ENCODE measurements at regions not wholly inside any gene's neighbourhood (a gene's known extent, or its start where the extent isn't known, plus 50 kb on each side); places are given as distances from the start of the nearest gene placed in this dataset.

DNA sequence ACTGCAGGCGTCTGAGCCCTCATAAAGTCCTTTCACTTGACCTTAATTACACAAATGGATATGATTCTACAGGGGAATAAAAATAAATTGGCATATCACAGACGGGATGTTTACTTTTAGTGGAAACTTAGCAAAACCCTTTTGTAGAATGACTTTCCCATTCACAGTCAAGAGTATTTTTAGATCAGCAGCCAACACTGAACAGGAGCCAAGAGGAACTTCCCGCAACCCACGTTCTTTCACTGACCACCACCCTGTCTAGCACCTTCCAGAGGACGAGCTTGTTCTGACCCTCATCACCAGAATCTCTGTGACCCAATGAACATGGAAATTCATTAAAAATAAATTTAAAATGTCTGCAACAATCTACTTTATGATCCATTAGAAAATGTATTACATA is 119.0 kb upstream of the SNTG2 start (continued):
- TF ChIP-seq NPAS2 (CRISPR knock-in tag; IDR thresholded peaks at IDR 0.05; ENCODE audit: borderline replicate concordance) (no peak), ARNTL (CRISPR knock-in tag; IDR thresholded peaks at IDR 0.05) (no peak), FOSL1 (CRISPR knock-in tag; IDR thresholded peaks at IDR 0.05; ENCODE audit: borderline replicate concordance) (no peak)

DNA sequence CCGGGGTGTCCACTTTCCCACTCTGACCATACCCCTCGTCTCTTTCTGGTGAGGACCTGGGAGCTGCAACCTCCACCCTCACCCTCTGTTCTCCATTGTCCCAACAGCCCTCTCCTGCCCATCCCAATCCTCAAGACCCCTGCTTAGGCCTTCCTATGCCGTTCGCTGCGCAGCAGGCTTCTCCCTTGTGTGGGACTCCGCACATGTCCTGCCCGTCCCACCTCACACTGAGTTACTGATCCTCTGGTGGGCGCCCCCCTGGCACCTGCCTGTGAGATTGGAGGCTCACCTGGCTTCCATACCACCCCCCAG is 119.5 kb upstream of the SNTG2 start:
- DNase-seq (ENCODE audit: low spot score) (no peak), FAIRE-seq (no peak), ATAC-seq (no peak)
- in situ Hi-C loops (cut with HindIII; ENCODE audit: extremely low pct_ligation_motif_present, low pct_unique_long_range_greater_than_20kb) (no loop called here), intact Hi-C loops (cut with micrococcal nuclease; ENCODE audit: unreplicated experiment) (no loop called here)
- no peak overlapping the region for H2AFZ ChIP-seq (ENCODE audit: low read length)
- H3K79me2 ChIP-seq (ENCODE audit: insufficient read depth, low read length): no peaks in the 10 kb centered on the region
- H3K4me1 ChIP-seq (ENCODE audit: insufficient read depth, low read length): no peaks in the 10 kb centered on the region
- no peaks in the 10 kb centered on the region for H3K9me3 ChIP-seq (ENCODE audit: low read length)
- H3K36me3 ChIP-seq (replicated peaks in 1 of 2; ENCODE audit: control insufficient read depth in 1 of 2, insufficient read depth in 2 of 2, low read length in 2 of 2): no peaks in the 10 kb centered on the region
- WGBS (ENCODE audit: low lambda C conversion rate): 41% methylated on average over 8 of the region's 8 CpGs
- no peak overlapping the region for H3K4me3 ChIP-seq (replicated peaks in 1 of 3; ENCODE audit: insufficient read depth in 1 of 3, low read depth in 2 of 3, low read length in 3 of 3)
- no peak overlapping the region for H3K27ac ChIP-seq (ENCODE audit: extremely low read length, insufficient read depth, low read length)
- no peak overlapping the region for H3K4me2 ChIP-seq (ENCODE audit: low read depth, low read length)
- H4K20me1 ChIP-seq (ENCODE audit: insufficient read depth, low read length): no peaks in the 10 kb centered on the region
- no TSS peak for BruUV-seq (replicated peaks)
- ChIA-PET CTCF (ENCODE audit: low intra/inter-chr PET ratio, low total read pairs) (no interaction called here), POLR2A (no interaction called here)
- peaks cover 1 to 42% of the 10 kb centered on the region in 2 experiments; a peak in 3 of 5 replicates for H3K27me3 ChIP-seq (ENCODE audit: control insufficient read depth in 1 of 2, insufficient read depth in 2 of 2, low read length in 2 of 2)
- no peak overlapping the region for H3K9ac ChIP-seq (ENCODE audit: insufficient read depth, low read depth, low read length)
- TF ChIP-seq, protein P1, sequence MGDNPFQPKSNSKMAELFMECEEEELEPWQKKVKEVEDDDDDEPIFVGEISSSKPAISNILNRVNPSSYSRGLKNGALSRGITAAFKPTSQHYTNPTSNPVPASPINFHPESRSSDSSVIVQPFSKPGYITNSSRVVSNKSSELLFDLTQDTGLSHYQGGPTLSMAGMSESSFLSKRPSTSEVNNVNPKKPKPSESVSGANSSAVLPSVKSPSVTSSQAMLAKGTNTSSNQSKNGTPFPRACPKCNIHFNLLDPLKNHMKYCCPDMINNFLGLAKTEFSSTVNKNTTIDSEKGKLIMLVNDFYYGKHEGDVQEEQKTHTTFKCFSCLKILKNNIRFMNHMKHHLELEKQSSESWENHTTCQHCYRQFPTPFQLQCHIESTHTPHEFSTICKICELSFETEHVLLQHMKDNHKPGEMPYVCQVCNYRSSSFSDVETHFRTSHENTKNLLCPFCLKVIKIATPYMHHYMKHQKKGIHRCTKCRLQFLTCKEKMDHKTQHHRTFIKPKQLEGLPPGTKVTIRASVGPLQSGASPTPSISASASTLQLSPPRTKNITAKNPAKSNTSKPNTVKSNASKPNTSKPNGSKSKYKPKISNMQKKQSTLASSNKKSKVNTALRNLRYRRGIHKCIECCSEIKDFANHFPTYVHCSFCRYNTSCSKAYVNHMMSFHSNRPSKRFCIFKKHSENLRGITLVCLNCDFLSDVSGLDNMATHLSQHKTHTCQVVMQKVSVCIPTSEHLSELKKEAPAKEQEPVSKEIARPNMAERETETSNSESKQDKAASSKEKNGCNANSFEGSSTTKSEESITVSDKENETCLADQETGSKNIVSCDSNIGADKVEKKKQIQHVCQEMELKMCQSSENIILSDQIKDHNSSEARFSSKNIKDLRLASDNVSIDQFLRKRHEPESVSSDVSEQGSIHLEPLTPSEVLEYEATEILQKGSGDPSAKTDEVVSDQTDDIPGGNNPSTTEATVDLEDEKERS (CRISPR knock-in tag; IDR thresholded peaks at IDR 0.05): no peak
- TF ChIP-seq HNF4A (CRISPR knock-in tag; IDR thresholded peaks at IDR 0.05) (no peak), NR2F2 (IDR thresholded peaks at IDR 0.05; ENCODE audit: borderline replicate concordance, low read depth) (no peak), GLI4 (CRISPR knock-in tag; IDR thresholded peaks at IDR 0.05; ENCODE audit: borderline replicate concordance) (no peak), FIP1L1 (IDR thresholded peaks at IDR 0.05; ENCODE audit: borderline replicate concordance, insufficient read depth, low read depth, low read length) (no peak), ZC3H4 (CRISPR knock-in tag; IDR thresholded peaks at IDR 0.05; ENCODE audit: borderline replicate concordance) (no peak), RXRB (CRISPR knock-in tag; IDR thresholded peaks at IDR 0.05; ENCODE audit: borderline replicate concordance) (no peak), ZNF331 (CRISPR knock-in tag; IDR thresholded peaks at IDR 0.05) (no peak), ZNF556 (CRISPR knock-in tag; IDR thresholded peaks at IDR 0.05; ENCODE audit: borderline replicate concordance) (no peak), CTCF (CRISPR knock-in tag; IDR thresholded peaks at IDR 0.05) (no peak), GZF1 (CRISPR knock-in tag; IDR thresholded peaks at IDR 0.05) (no peak)
- TF ChIP-seq, protein P2, sequence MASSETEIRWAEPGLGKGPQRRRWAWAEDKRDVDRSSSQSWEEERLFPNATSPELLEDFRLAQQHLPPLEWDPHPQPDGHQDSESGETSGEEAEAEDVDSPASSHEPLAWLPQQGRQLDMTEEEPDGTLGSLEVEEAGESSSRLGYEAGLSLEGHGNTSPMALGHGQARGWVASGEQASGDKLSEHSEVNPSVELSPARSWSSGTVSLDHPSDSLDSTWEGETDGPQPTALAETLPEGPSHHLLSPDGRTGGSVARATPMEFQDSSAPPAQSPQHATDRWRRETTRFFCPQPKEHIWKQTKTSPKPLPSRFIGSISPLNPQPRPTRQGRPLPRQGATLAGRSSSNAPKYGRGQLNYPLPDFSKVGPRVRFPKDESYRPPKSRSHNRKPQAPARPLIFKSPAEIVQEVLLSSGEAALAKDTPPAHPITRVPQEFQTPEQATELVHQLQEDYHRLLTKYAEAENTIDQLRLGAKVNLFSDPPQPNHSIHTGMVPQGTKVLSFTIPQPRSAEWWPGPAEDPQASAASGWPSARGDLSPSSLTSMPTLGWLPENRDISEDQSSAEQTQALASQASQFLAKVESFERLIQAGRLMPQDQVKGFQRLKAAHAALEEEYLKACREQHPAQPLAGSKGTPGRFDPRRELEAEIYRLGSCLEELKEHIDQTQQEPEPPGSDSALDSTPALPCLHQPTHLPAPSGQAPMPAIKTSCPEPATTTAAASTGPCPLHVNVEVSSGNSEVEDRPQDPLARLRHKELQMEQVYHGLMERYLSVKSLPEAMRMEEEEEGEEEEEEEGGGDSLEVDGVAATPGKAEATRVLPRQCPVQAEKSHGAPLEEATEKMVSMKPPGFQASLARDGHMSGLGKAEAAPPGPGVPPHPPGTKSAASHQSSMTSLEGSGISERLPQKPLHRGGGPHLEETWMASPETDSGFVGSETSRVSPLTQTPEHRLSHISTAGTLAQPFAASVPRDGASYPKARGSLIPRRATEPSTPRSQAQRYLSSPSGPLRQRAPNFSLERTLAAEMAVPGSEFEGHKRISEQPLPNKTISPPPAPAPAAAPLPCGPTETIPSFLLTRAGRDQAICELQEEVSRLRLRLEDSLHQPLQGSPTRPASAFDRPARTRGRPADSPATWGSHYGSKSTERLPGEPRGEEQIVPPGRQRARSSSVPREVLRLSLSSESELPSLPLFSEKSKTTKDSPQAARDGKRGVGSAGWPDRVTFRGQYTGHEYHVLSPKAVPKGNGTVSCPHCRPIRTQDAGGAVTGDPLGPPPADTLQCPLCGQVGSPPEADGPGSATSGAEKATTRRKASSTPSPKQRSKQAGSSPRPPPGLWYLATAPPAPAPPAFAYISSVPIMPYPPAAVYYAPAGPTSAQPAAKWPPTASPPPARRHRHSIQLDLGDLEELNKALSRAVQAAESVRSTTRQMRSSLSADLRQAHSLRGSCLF (CRISPR knock-in tag; IDR thresholded peaks at IDR 0.05; ENCODE audit: borderline replicate concordance): no peak
